Neuronal stem cell (in vitro differentiated cells): ENCODE measurements at regions not wholly inside any gene's neighbourhood (a gene's known extent, or its start where the extent isn't known, plus 50 kb on each side); places are given as distances from the start of the nearest gene placed in this dataset.

Experiments
- DNase-seq: peaks from one replicate; pipeline ENCODE4 v3.0.0-alpha.2; 2013; ENCODE audit warnings: low spot score
- H2AFZ ChIP-seq: one replicate; pipeline ENCODE4 v1.6.1; 2013; ENCODE audit warnings: mild to moderate bottlenecking, low read length, inconsistent platforms
- H2AK5ac ChIP-seq: 2 replicates; pipeline ENCODE4 v1.6.1; 2013; ENCODE audit warnings: low read depth, mild to moderate bottlenecking, inconsistent platforms, low read length, moderate library complexity, mixed read lengths
- H2BK120ac ChIP-seq: 2 replicates; pipeline ENCODE4 v1.6.1; 2013; ENCODE audit warnings: low read depth, mild to moderate bottlenecking, inconsistent platforms, low read length, moderate library complexity, mixed read lengths
- H2BK12ac ChIP-seq: one replicate; pipeline ENCODE4 v1.6.1; 2013; ENCODE audit warnings: low read length, inconsistent platforms
- H2BK15ac ChIP-seq: 2 replicates; pipeline ENCODE4 v1.6.1; 2013; ENCODE audit warnings: mild to moderate bottlenecking, low read length, inconsistent platforms, mixed read lengths
- H2BK5ac ChIP-seq: one replicate; pipeline ENCODE4 v1.6.1; 2013; ENCODE audit warnings: inconsistent platforms, mild to moderate bottlenecking, low read length, moderate library complexity
- H3K14ac ChIP-seq: one replicate; pipeline ENCODE4 v1.6.1; 2013; ENCODE audit warnings: low read length, inconsistent platforms
- H3K18ac ChIP-seq: 2 replicates; pipeline ENCODE4 v1.6.1; 2013; ENCODE audit warnings: low read length, inconsistent platforms
- H3K23ac ChIP-seq: 2 replicates; pipeline ENCODE4 v1.6.1; 2013; ENCODE audit warnings: low read depth, mild to moderate bottlenecking, mixed read lengths, low read length, inconsistent platforms; ENCODE audit not compliant: poor library complexity
- H3K27ac ChIP-seq: replicated peaks from 3 replicates; pipeline ENCODE4 v1.5.1; 2013; ENCODE audit warnings: low read length, inconsistent platforms
- H3K27me3 ChIP-seq, 3 experiments: 2 replicates each; pipeline ENCODE4 v1.6.1; 2013; ENCODE audit warnings: low read length in 3 of 3, mild to moderate bottlenecking in 2 of 3, inconsistent platforms in 1 of 3, low read depth in 1 of 3, mixed read lengths in 1 of 3, moderate library complexity in 1 of 3; ENCODE audit not compliant: control insufficient read depth in 3 of 3, insufficient read depth in 3 of 3
- H3K36me3 ChIP-seq, 2 donors: replicated peaks in 1 of 2; 2 replicates each; pipeline ENCODE4 v1.6.1; 2013; ENCODE audit warnings: low read length in 2 of 2; ENCODE audit not compliant: control insufficient read depth in 2 of 2, insufficient read depth in 2 of 2
- H3K4ac ChIP-seq: 2 replicates; pipeline ENCODE4 v1.6.1; 2013; ENCODE audit warnings: inconsistent platforms, mild to moderate bottlenecking, low read length, moderate library complexity
- H3K4me1 ChIP-seq, 2 donors: 1 replicate in 1 of 2; 2 replicates in 1 of 2; pipeline ENCODE4 v1.6.1; 2013; ENCODE audit warnings: low read length in 2 of 2, low read depth in 1 of 2; ENCODE audit not compliant: control insufficient read depth in 2 of 2, insufficient read depth in 1 of 2
- H3K4me2 ChIP-seq: one replicate; pipeline ENCODE4 v1.6.1; 2013; ENCODE audit warnings: mild to moderate bottlenecking, low read length, inconsistent platforms; ENCODE audit not compliant: insufficient read depth, poor library complexity, severe bottlenecking
- H3K4me3 ChIP-seq, 2 donors: 2 replicates each; pipeline ENCODE4 v1.5.1; 2013; ENCODE audit warnings: low read length in 2 of 2, mild to moderate bottlenecking in 2 of 2, inconsistent platforms in 1 of 2, moderate library complexity in 1 of 2
- H3K79me1 ChIP-seq: one replicate; pipeline ENCODE4 v1.6.1; 2013; ENCODE audit warnings: low read depth, mild to moderate bottlenecking, inconsistent platforms, low read length, moderate library complexity
- H3K9ac ChIP-seq: one replicate; pipeline ENCODE4 v1.6.1; 2013; ENCODE audit warnings: mild to moderate bottlenecking, low read depth, low read length, inconsistent platforms; ENCODE audit not compliant: poor library complexity
- H3K9me3 ChIP-seq, 2 donors: replicated peaks in 1 of 2; 2 replicates each; pipeline versions ENCODE3 to v1.6.1; 2013; ENCODE audit warnings: low read length in 2 of 2, mild to moderate bottlenecking in 2 of 2, inconsistent platforms in 1 of 2, low read depth in 1 of 2, mixed read lengths in 1 of 2, moderate library complexity in 1 of 2; ENCODE audit not compliant: control insufficient read depth in 2 of 2, insufficient read depth in 1 of 2
- H4K8ac ChIP-seq: one replicate; pipeline ENCODE4 v1.6.1; 2013; ENCODE audit warnings: low read depth, mild to moderate bottlenecking, inconsistent platforms, low read length, moderate library complexity
- H4K91ac ChIP-seq: one replicate; pipeline ENCODE4 v1.6.1; 2013; ENCODE audit warnings: low read length, low read depth, mild to moderate bottlenecking, inconsistent platforms; ENCODE audit not compliant: poor library complexity
- WGBS, 2 donors: extraction: QIAGEN DNeasy Blood & Tissue Kit; methylation state at CpG; one replicate each; pipeline ENCODE4 v1.1.7; 2013; ENCODE audit warnings: missing lambda C conversion rate in 2 of 2, mixed read lengths in 1 of 2; ENCODE audit not compliant: insufficient read length in 2 of 2, insufficient replicate concordance in 1 of 2; ENCODE audit errors: extremely low coverage in 2 of 2; 5-methylcytosine and 5-hydroxymethylcytosine counted together

DNA sequence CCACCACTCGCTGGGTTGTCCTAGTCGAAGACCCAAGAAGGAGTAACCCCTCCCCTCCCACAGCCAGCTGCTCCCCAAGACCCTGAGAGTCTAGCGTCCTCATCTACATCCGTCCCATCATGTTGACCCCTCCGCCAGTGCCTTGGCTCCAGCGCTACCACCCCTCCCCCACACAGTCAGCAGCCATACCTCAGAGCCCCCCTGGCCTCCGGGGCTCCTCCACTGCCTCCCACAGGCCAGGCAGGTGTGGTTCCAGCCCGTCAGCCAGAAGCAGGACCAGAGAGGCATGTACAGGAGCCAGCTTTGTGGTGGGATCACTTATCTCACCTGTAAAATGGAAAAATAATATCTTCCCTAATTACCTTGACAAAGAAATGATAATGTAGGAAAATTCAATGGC is 51.5 kb upstream of the PHF21B start:
- H3K4me3 ChIP-seq, result no peak overlapping the region
- H2BK120ac ChIP-seq, result no peak overlapping the region

GRCh38 chr22:45064313-45065278 is 54.8 kb upstream of the PHF21B start:
- H3K9me3 ChIP-seq, result peaks cover 0 to 2% of the 10 kb centered on the region in 2 donors
- H3K4ac ChIP-seq, result no peak overlapping the region
- no peak overlapping the region for H4K91ac ChIP-seq
- peaks cover 0 to 19% (median 0%) of the 10 kb centered on the region in 3 experiments for H3K27me3 ChIP-seq
- no peak for DNase-seq
- H2BK5ac ChIP-seq, result peak overlapping the region; percentile 58
- no CpG with 5 or more reads among the region's 18 CpGs for WGBS, 2 donors
- no peaks in the 10 kb centered on the region for H3K79me1 ChIP-seq
- H3K4me3 ChIP-seq, result no peak overlapping the region
- H2AFZ ChIP-seq, result no peak overlapping the region
- no peak overlapping the region for H2BK15ac ChIP-seq
- no peak overlapping the region for H3K14ac ChIP-seq
- no peak overlapping the region for H2AK5ac ChIP-seq
- no peak overlapping the region for H3K18ac ChIP-seq
- no peak overlapping the region for H3K27ac ChIP-seq
- no peak overlapping the region for H2BK120ac ChIP-seq
- no peaks in the 10 kb centered on the region for H3K36me3 ChIP-seq
- H4K8ac ChIP-seq, result no peak overlapping the region
- H2BK12ac ChIP-seq, result no peak overlapping the region
- H3K4me1 ChIP-seq, result no peaks in the 10 kb centered on the region
- H3K23ac ChIP-seq, result peak overlapping the region; percentile 18
- H3K4me2 ChIP-seq, result no peak overlapping the region
- no peak overlapping the region for H3K9ac ChIP-seq

More for the DNA sequence above, 51.5 kb upstream of the PHF21B start:
- no peak overlapping the region for H2BK5ac ChIP-seq
- no peak overlapping the region for H3K4me2 ChIP-seq
- H3K27ac ChIP-seq, result no peak overlapping the region
- no peaks in the 10 kb centered on the region for H3K79me1 ChIP-seq
- no peak overlapping the region for H4K8ac ChIP-seq
- DNase-seq, result no peak
- H3K23ac ChIP-seq, result no peak overlapping the region
- no peak overlapping the region for H2AK5ac ChIP-seq
- peak overlapping the region; percentile 13 for H3K18ac ChIP-seq
- no peak overlapping the region for H3K4ac ChIP-seq
- H2BK12ac ChIP-seq, result no peak overlapping the region
- no peak overlapping the region for H3K9ac ChIP-seq
- no peaks in the 10 kb centered on the region for H3K36me3 ChIP-seq
- no peak overlapping the region for H2BK15ac ChIP-seq
- no peaks in the 10 kb centered on the region for H3K4me1 ChIP-seq
- H4K91ac ChIP-seq, result no peak overlapping the region
- peak overlapping the region; percentile 75 for H3K14ac ChIP-seq
- peaks cover 0 to 15% (median 0%) of the 10 kb centered on the region in 3 experiments for H3K27me3 ChIP-seq
- peaks cover 0 to 2% of the 10 kb centered on the region in 2 donors for H3K9me3 ChIP-seq
- no CpG with 5 or more reads among the region's 8 CpGs for WGBS, 2 donors
- no peak overlapping the region for H2AFZ ChIP-seq

GRCh38 chr22:45065726-45066125 is 55.9 kb upstream of the PHF21B start:
- no peak for DNase-seq

GRCh38 chr22:45067731-45068130 is 57.9 kb upstream of the PHF21B start:
- Histone ChIP-seq H2BK120ac (no peak overlapping the region), H2BK15ac (no peak overlapping the region), H3K79me1 (no peaks in the 10 kb centered on the region), H4K8ac (no peak overlapping the region), H3K4ac (no peak overlapping the region), H3K36me3 (no peaks in the 10 kb centered on the region), H3K4me3 (no peak overlapping the region), H3K27me3 (peaks cover 0 to 42% (median 0%) of the 10 kb centered on the region in 3 experiments), H3K27ac (no peak overlapping the region), H2BK5ac (no peak overlapping the region), H3K9ac (no peak overlapping the region), H4K91ac (no peak overlapping the region), H3K14ac (no peak overlapping the region), H3K9me3 (no peaks in the 10 kb centered on the region), H2AFZ (no peak overlapping the region), H3K18ac (no peak overlapping the region), H3K4me2 (no peak overlapping the region), H2AK5ac (no peak overlapping the region), H3K23ac (no peak overlapping the region), H3K4me1 (peaks cover 0 to 8% of the 10 kb centered on the region in 2 donors), H2BK12ac (no peak overlapping the region)
- no CpG with 5 or more reads among the region's 1 CpG for WGBS, 2 donors
- DNase-seq, result no peak

More at GRCh38 chr22:45065726-45066125, 55.9 kb upstream of the PHF21B start:
- peaks cover 0 to 2% of the 10 kb centered on the region in 2 donors for H3K9me3 ChIP-seq
- H2BK12ac ChIP-seq, result no peak overlapping the region
- no peak overlapping the region for H2AK5ac ChIP-seq
- no peak overlapping the region for H2BK15ac ChIP-seq
- peaks cover 0 to 27% (median 0%) of the 10 kb centered on the region in 3 experiments for H3K27me3 ChIP-seq
- H3K14ac ChIP-seq, result no peak overlapping the region
- no peak overlapping the region for H3K4me2 ChIP-seq
- no peaks in the 10 kb centered on the region for H3K4me1 ChIP-seq
- H3K27ac ChIP-seq, result no peak overlapping the region
- WGBS, 2 donors, result no CpG with 5 or more reads among the region's 8 CpGs
- no peak overlapping the region for H2AFZ ChIP-seq
- no peaks in the 10 kb centered on the region for H3K36me3 ChIP-seq
- no peak overlapping the region for H3K9ac ChIP-seq
- no peak overlapping the region for H4K91ac ChIP-seq
- no peak overlapping the region for H3K23ac ChIP-seq
- no peak overlapping the region for H2BK5ac ChIP-seq
- H3K79me1 ChIP-seq, result no peaks in the 10 kb centered on the region
- no peak overlapping the region for H3K4ac ChIP-seq
- H2BK120ac ChIP-seq, result no peak overlapping the region
- peak overlapping the region in 1 of 2 donors; percentile 20 for H3K4me3 ChIP-seq
- H3K18ac ChIP-seq, result no peak overlapping the region
- H4K8ac ChIP-seq, result no peak overlapping the region
